Neural progenitor cell (in vitro differentiated cells): ENCODE measurements at regions not wholly inside any gene's neighbourhood (a gene's known extent, or its start where the extent isn't known, plus 50 kb on each side); places are given as distances from the start of the nearest gene placed in this dataset.

Experiments used
- DNase-seq: peaks from one replicate; pipeline ENCODE4 v3.0.0-alpha.2; 2016; ENCODE audit warnings: low spot score
- H2AFZ ChIP-seq: fragments of 200-600 bp; sonication (generic); replicated peaks from 2 replicates; pipeline ENCODE4 v1.6.1; 2016; ENCODE audit warnings: antibody characterized with exemption
- H3F3A ChIP-seq: fragments of 200-600 bp; sonication (generic); 2 replicates; pipeline ENCODE4 v1.6.1; 2016; ENCODE audit warnings: antibody characterized with exemption, low read depth
- H3K27ac ChIP-seq: fragments of 200-600 bp; sonication (generic); 2 replicates; pipeline ENCODE4 v1.5.1; 2016; ENCODE audit warnings: mild to moderate bottlenecking
- H3K27me3 ChIP-seq: fragments of 200-600 bp; sonication (generic); 2 replicates; pipeline ENCODE4 v1.6.1; 2016; ENCODE audit warnings: mild to moderate bottlenecking, moderate library complexity
- H3K36me3 ChIP-seq: fragments of 200-600 bp; sonication (generic); 2 replicates; pipeline ENCODE4 v1.5.1; 2016
- H3K4me1 ChIP-seq: fragments of 200-600 bp; sonication (generic); 2 replicates; pipeline ENCODE4 v1.6.1; 2016; ENCODE audit warnings: mixed run types
- H3K4me2 ChIP-seq: fragments of 200-600 bp; sonication (generic); 2 replicates; pipeline ENCODE4 v1.6.1; 2016
- H3K4me3 ChIP-seq: fragments of 200-600 bp; sonication (generic); 2 replicates; pipeline ENCODE4 v1.5.1; 2016
- H3K79me2 ChIP-seq: fragments of 200-600 bp; sonication (generic); 2 replicates; pipeline ENCODE4 v1.6.1; 2016; ENCODE audit warnings: low read depth
- H3K9ac ChIP-seq: fragments of 200-600 bp; sonication (generic); 2 replicates; pipeline ENCODE4 v1.6.1; 2016
- H3K9me3 ChIP-seq: fragments of 200-600 bp; sonication (generic); 2 replicates; pipeline ENCODE4 v1.5.1; 2016; ENCODE audit warnings: low read depth
- H4K20me1 ChIP-seq: fragments of 200-600 bp; sonication (generic); 2 replicates; pipeline ENCODE4 v1.6.1; 2016; ENCODE audit warnings: low read depth
- H3K27ac Mint-ChIP-seq: 3 replicates; pipeline ENCODE4 v1.8.0; 2021; ENCODE audit warnings: mixed read lengths
- H3K27me3 Mint-ChIP-seq: 2 replicates; pipeline ENCODE4 v1.8.0; 2022; ENCODE audit warnings: low read depth, mild to moderate bottlenecking, inconsistent platforms, moderate library complexity, mixed read lengths; ENCODE audit not compliant: insufficient read depth
- H3K36me3 Mint-ChIP-seq: 3 replicates; pipeline ENCODE4 v1.8.0; 2021; ENCODE audit warnings: mixed read lengths
- H3K4me1 Mint-ChIP-seq: 3 replicates; pipeline ENCODE4 v1.8.0; 2021; ENCODE audit warnings: mixed read lengths
- H3K4me3 Mint-ChIP-seq: 3 replicates; pipeline ENCODE4 v1.8.0; 2021; ENCODE audit warnings: mild to moderate bottlenecking, moderate library complexity, mixed read lengths
- H3K9me3 Mint-ChIP-seq: 3 replicates; pipeline ENCODE4 v1.8.0; 2020; ENCODE audit warnings: mixed read lengths
- CTCF ChIP-seq: fragments of 200-600 bp; sonication (generic); IDR thresholded peaks from 2 replicates; pipeline ENCODE4 v1.5.1; 2017; ENCODE audit warnings: antibody characterized with exemption, mild to moderate bottlenecking
- EZH2 ChIP-seq: fragments of 200-600 bp; sonication (generic); IDR thresholded peaks from 2 replicates; pipeline ENCODE4 v1.6.1; 2017; ENCODE audit warnings: antibody characterized with exemption, mild to moderate bottlenecking, moderate library complexity
- EZH2phosphoT487 ChIP-seq: fragments of 200-600 bp; sonication (generic); IDR thresholded peaks from 2 replicates; pipeline ENCODE4 v1.6.1; 2017; ENCODE audit warnings: antibody characterized with exemption

GRCh38 chr10:27599546-27599945 is 95.4 kb downstream of the RAB18 start:
- no peak for TF ChIP-seq CTCF
- no peak for TF ChIP-seq EZH2phosphoT487
- no peak for TF ChIP-seq EZH2
- H3K4me1 ChIP-seq, result no peaks in the 10 kb centered on the region
- H3K27me3 ChIP-seq, result no peaks in the 10 kb centered on the region
- no peaks in the 10 kb centered on the region for H3K79me2 ChIP-seq
- H3K36me3 ChIP-seq, result no peaks in the 10 kb centered on the region
- no peak overlapping the region for H3K27ac ChIP-seq
- H3K36me3 Mint-ChIP-seq, result no peaks in the 10 kb centered on the region
- no peak overlapping the region for H3K4me3 ChIP-seq
- H3K9me3 Mint-ChIP-seq, result no peaks in the 10 kb centered on the region
- H3F3A ChIP-seq, result no peaks in the 10 kb centered on the region
- no peak overlapping the region for H3K4me3 Mint-ChIP-seq
- H4K20me1 ChIP-seq, result no peaks in the 10 kb centered on the region
- H3K4me1 Mint-ChIP-seq, result no peaks in the 10 kb centered on the region
- H3K9me3 ChIP-seq, result no peaks in the 10 kb centered on the region
- no peak for DNase-seq
- H2AFZ ChIP-seq, result no peak overlapping the region
- no peaks in the 10 kb centered on the region for H3K27me3 Mint-ChIP-seq
- H3K9ac ChIP-seq, result no peak overlapping the region
- H3K27ac Mint-ChIP-seq, result no peak overlapping the region
- H3K4me2 ChIP-seq, result no peak overlapping the region

GRCh38 chr10:27600930-27601329 is 96.8 kb downstream of the RAB18 start:
- Histone ChIP-seq H2AFZ (no peak overlapping the region), H4K20me1 (no peaks in the 10 kb centered on the region), H3K9ac (no peak overlapping the region), H3K9me3 (no peaks in the 10 kb centered on the region), H3K4me1 (no peaks in the 10 kb centered on the region), H3K36me3 (no peaks in the 10 kb centered on the region), H3K4me2 (no peak overlapping the region), H3K27me3 (no peaks in the 10 kb centered on the region), H3K79me2 (no peaks in the 10 kb centered on the region), H3K4me3 (no peak overlapping the region), H3K27ac (no peak overlapping the region), H3F3A (no peaks in the 10 kb centered on the region)
- H3K9me3 Mint-ChIP-seq, result no peaks in the 10 kb centered on the region
- no peak for TF ChIP-seq EZH2
- no peak for TF ChIP-seq CTCF
- no peak for TF ChIP-seq EZH2phosphoT487
- no peak for DNase-seq
- no peak overlapping the region for H3K27ac Mint-ChIP-seq
- no peaks in the 10 kb centered on the region for H3K27me3 Mint-ChIP-seq
- H3K36me3 Mint-ChIP-seq, result no peaks in the 10 kb centered on the region
- no peak overlapping the region for H3K4me3 Mint-ChIP-seq
- H3K4me1 Mint-ChIP-seq, result no peaks in the 10 kb centered on the region

- Histone ChIP-seq H3K4me1 (no peaks in the 10 kb centered on the region), H3K4me3 (no peak overlapping the region), H3K27me3 (no peaks in the 10 kb centered on the region), H3K27ac (no peak overlapping the region), H3K9me3 (no peaks in the 10 kb centered on the region), H3K79me2 (no peaks in the 10 kb centered on the region), H4K20me1 (no peaks in the 10 kb centered on the region), H3K9ac (no peak overlapping the region), H3K36me3 (no peaks in the 10 kb centered on the region), H3F3A (no peaks in the 10 kb centered on the region), H3K4me2 (no peak overlapping the region), H2AFZ (no peak overlapping the region)
- Mint-ChIP-seq H3K36me3 (no peaks in the 10 kb centered on the region), H3K9me3 (no peaks in the 10 kb centered on the region), H3K4me3 (no peak overlapping the region), H3K27ac (no peak overlapping the region), H3K27me3 (no peaks in the 10 kb centered on the region), H3K4me1 (no peaks in the 10 kb centered on the region)
- no peak for TF ChIP-seq CTCF
- TF ChIP-seq EZH2phosphoT487, result no peak
- no peak for TF ChIP-seq EZH2
- DNase-seq, result no peak
These were observed 97.4 kb downstream of the RAB18 start for GRCh38 chr10:27601503-27601902.
